ENCODE measurements at regions not wholly inside any gene's neighbourhood (a gene's known extent, or its start where the extent isn't known, plus 50 kb on each side); places are given as distances from the start of the nearest gene placed in this dataset.

DNA sequence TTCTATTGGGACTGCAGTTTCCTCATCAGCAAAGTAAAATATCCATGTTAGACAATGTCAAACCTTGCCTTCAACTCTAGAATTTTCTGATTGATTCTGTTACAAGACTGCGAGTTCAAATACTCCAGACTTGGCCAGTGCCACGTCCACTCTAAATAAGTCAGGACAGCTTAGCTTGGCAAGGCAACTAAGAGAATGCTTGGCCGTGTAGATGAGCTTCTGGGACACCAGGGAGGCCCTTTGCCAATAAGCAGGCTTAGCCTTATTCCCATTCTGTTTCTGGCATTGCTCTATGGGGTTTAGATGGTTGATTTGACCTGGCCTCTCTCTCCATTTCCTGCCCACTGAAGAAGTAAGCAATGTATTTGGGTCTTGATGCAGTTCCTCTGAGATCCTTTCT is 218.1 kb upstream of the SIX2 start:
- TF ChIP-seq, protein P1, sequence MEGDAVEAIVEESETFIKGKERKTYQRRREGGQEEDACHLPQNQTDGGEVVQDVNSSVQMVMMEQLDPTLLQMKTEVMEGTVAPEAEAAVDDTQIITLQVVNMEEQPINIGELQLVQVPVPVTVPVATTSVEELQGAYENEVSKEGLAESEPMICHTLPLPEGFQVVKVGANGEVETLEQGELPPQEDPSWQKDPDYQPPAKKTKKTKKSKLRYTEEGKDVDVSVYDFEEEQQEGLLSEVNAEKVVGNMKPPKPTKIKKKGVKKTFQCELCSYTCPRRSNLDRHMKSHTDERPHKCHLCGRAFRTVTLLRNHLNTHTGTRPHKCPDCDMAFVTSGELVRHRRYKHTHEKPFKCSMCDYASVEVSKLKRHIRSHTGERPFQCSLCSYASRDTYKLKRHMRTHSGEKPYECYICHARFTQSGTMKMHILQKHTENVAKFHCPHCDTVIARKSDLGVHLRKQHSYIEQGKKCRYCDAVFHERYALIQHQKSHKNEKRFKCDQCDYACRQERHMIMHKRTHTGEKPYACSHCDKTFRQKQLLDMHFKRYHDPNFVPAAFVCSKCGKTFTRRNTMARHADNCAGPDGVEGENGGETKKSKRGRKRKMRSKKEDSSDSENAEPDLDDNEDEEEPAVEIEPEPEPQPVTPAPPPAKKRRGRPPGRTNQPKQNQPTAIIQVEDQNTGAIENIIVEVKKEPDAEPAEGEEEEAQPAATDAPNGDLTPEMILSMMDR (IDR thresholded peaks at IDR 0.05) = no peak
- TF ChIP-seq, protein P2, sequence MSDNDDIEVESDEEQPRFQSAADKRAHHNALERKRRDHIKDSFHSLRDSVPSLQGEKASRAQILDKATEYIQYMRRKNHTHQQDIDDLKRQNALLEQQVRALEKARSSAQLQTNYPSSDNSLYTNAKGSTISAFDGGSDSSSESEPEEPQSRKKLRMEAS (IDR thresholded peaks at IDR 0.05) = no peak
- TF ChIP-seq MAFK (IDR thresholded peaks at IDR 0.05; ENCODE audit: partially characterized antibody) = no peak
- no peak for TF ChIP-seq EP300 (IDR thresholded peaks at IDR 0.05)
- TF ChIP-seq EHMT2 (IDR thresholded peaks at IDR 0.05; ENCODE audit: low read depth) = no peak
- TF ChIP-seq JUNB (IDR thresholded peaks at IDR 0.05) = no peak
- no peak for TF ChIP-seq POLR2A (IDR thresholded peaks at IDR 0.05; ENCODE audit: low read length)
- no peak for TF ChIP-seq RCOR1 (IDR thresholded peaks at IDR 0.05; ENCODE audit: low read depth, low read length)
- TF ChIP-seq, protein P3, sequence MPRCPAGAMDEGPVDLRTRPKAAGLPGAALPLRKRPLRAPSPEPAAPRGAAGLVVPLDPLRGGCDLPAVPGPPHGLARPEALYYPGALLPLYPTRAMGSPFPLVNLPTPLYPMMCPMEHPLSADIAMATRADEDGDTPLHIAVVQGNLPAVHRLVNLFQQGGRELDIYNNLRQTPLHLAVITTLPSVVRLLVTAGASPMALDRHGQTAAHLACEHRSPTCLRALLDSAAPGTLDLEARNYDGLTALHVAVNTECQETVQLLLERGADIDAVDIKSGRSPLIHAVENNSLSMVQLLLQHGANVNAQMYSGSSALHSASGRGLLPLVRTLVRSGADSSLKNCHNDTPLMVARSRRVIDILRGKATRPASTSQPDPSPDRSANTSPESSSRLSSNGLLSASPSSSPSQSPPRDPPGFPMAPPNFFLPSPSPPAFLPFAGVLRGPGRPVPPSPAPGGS (IDR thresholded peaks at IDR 0.05) = no peak
- TF ChIP-seq HDAC2 (IDR thresholded peaks at IDR 0.05) = no peak
- TF ChIP-seq NFE2L2 (conservative IDR thresholded peaks at IDR 0.05; ENCODE audit: low read length) = no peak
- no peak for TF ChIP-seq FOSL2 (IDR thresholded peaks at IDR 0.05)
- no peak for TF ChIP-seq FOSL2 (CRISPR knock-in tag; IDR thresholded peaks at IDR 0.05)
- no peak for TF ChIP-seq SREBF2 (IDR thresholded peaks at IDR 0.05)

Measured in A549 (cell line).